SK-N-SH (cell line): ENCODE measurements at regions not wholly inside any gene's neighbourhood (a gene's known extent, or its start where the extent isn't known, plus 50 kb on each side); places are given as distances from the start of the nearest gene placed in this dataset.
A peak's percentile ranks its signal among the peaks of the same experiment; 100 is the strongest.

Source experiments
- CTCF ChIA-PET: fragments of 300-600, 350-600 bp; formaldehyde crosslinking; extraction: SDS; loops from one replicate; lab custom pipeline; 2021; lab: Yijun Ruan, JAX
- POLR2A ChIA-PET: fragments of 350-600 bp; sonication (Branson Sonifier 250); formaldehyde crosslinking; extraction: SDS; loops from one replicate; lab custom pipeline; 2020; ENCODE audit warnings: antibody characterized with exemption, inconsistent platforms; lab: Yijun Ruan, JAX
- DNase-seq: peaks from one replicate; pipeline ENCODE4 v3.0.0; 2012
- H2AFZ ChIP-seq: fragments of 200-600 bp; sonication (generic); 2 replicates; pipeline ENCODE4 v1.8.1; 2016; ENCODE audit warnings: antibody characterized with exemption, mild to moderate bottlenecking, low read depth
- H3F3A ChIP-seq: fragments of 200-600 bp; sonication (generic); replicated peaks from 2 replicates; pipeline ENCODE3; 2016; ENCODE audit warnings: antibody characterized with exemption, mild to moderate bottlenecking; ENCODE audit not compliant: insufficient read depth
- H3K27ac ChIP-seq, 2 experiments: fragments of 200-500 bp in 1 of 2; fragments of 200-600 bp in 1 of 2; sonication (Bioruptor generic) in 1 of 2; sonication (generic), shearing (Covaris generic) in 1 of 2; 2 replicates each; pipeline versions ENCODE4 v1.5.1 to v1.6.1; 2014 to 2016; ENCODE audit warnings: low read depth in 2 of 2, inconsistent platforms in 1 of 2, low read length in 1 of 2, mild to moderate bottlenecking in 1 of 2, mixed read lengths in 1 of 2
- H3K27me3 ChIP-seq: fragments of 200-600 bp; sonication (generic), shearing (Covaris generic); 2 replicates; pipeline ENCODE4 v1.6.1; 2016; ENCODE audit warnings: mixed run types; ENCODE audit not compliant: insufficient read depth
- H3K36me3 ChIP-seq, 2 experiments: fragments of 200-500 bp in 1 of 2; fragments of 200-600 bp in 1 of 2; sonication (Bioruptor generic) in 1 of 2; sonication (generic) in 1 of 2; replicated peaks in 1 of 2; 2 replicates each; pipeline versions ENCODE3 to v1.5.1; 2014 to 2016; ENCODE audit warnings: low read length in 1 of 2, mild to moderate bottlenecking in 1 of 2; ENCODE audit not compliant: insufficient read depth in 2 of 2, control insufficient read depth in 1 of 2
- H3K4me1 ChIP-seq, 2 experiments: fragments of 200-500 bp in 1 of 2; fragments of 200-600 bp in 1 of 2; sonication (Bioruptor generic) in 1 of 2; sonication (generic), shearing (Covaris generic) in 1 of 2; 2 replicates each; pipeline versions ENCODE4 v1.5.1 to v1.6.1; 2014 to 2016; ENCODE audit warnings: low read depth in 1 of 2, low read length in 1 of 2, mixed run types in 1 of 2; ENCODE audit not compliant: insufficient read depth in 2 of 2, control insufficient read depth in 1 of 2
- H3K4me2 ChIP-seq: fragments of 200-600 bp; sonication (generic), shearing (Covaris generic); 2 replicates; pipeline ENCODE4 v1.6.1; 2017; ENCODE audit warnings: mixed run types
- H3K4me3 ChIP-seq, 2 experiments: fragments of 200-500 bp in 1 of 2; fragments of 200-600 bp in 1 of 2; sonication (Bioruptor generic) in 1 of 2; sonication (generic), shearing (Covaris generic) in 1 of 2; 2 replicates each; pipeline versions ENCODE4 v1.5.1 to v1.8.1; 2014 to 2016; ENCODE audit warnings: low read depth in 2 of 2, inconsistent platforms in 1 of 2, low read length in 1 of 2, mild to moderate bottlenecking in 1 of 2, mixed read lengths in 1 of 2, moderate library complexity in 1 of 2
- H3K79me2 ChIP-seq: fragments of 200-600 bp; sonication (generic); 2 replicates; pipeline ENCODE4 v1.8.1; 2017; ENCODE audit warnings: mild to moderate bottlenecking; ENCODE audit not compliant: insufficient read depth
- H3K9ac ChIP-seq: fragments of 200-600 bp; sonication (generic); 2 replicates; pipeline ENCODE4 v1.6.1; 2017; ENCODE audit warnings: mixed run types
- H3K9me2 ChIP-seq: fragments of 200-600 bp; sonication (generic); 2 replicates; pipeline ENCODE4 v1.6.1; 2017; ENCODE audit warnings: mixed run types
- H3K9me3 ChIP-seq: fragments of 200-600 bp; sonication (generic); 2 replicates; pipeline ENCODE4 v1.6.1; 2017; ENCODE audit warnings: mixed run types, mild to moderate bottlenecking, moderate library complexity
- H4K20me1 ChIP-seq: fragments of 200-600 bp; sonication (generic); 2 replicates; pipeline ENCODE4 v1.6.1; 2017; ENCODE audit warnings: mild to moderate bottlenecking, mixed run types; ENCODE audit not compliant: insufficient read depth
- FOSL2 ChIP-seq: IDR thresholded peaks from 2 replicates; pipeline ENCODE4 v1.4.0; 2012; ENCODE audit warnings: low read depth, mild to moderate bottlenecking, moderate library complexity, borderline replicate concordance
- JUND ChIP-seq: IDR thresholded peaks from 2 replicates; pipeline ENCODE4 v1.4.0; 2012
- MEF2A ChIP-seq: IDR thresholded peaks from 2 replicates; pipeline ENCODE4 v1.4.0; 2012; ENCODE audit warnings: low read depth, borderline replicate concordance
- RAD21 ChIP-seq: IDR thresholded peaks from 2 replicates; pipeline ENCODE4 v1.6.1; 2012; ENCODE audit warnings: mild to moderate bottlenecking, low read length
- RCOR1 ChIP-seq: fragments of 150-350 bp; IDR thresholded peaks from 2 replicates; pipeline ENCODE4 v1.6.1; 2017; ENCODE audit warnings: antibody characterized with exemption, low read length
- RXRA ChIP-seq: IDR thresholded peaks from 2 replicates; pipeline ENCODE4 v1.4.0; 2012; ENCODE audit warnings: low read depth, mild to moderate bottlenecking, borderline replicate concordance
- YY1 ChIP-seq: IDR thresholded peaks from 2 replicates; pipeline ENCODE4 v1.4.0; 2012; ENCODE audit warnings: low read depth, mild to moderate bottlenecking
- WGBS: methylation state at CpG from one replicate; pipeline ENCODE4 v1.1.6; 2017; ENCODE audit warnings: low lambda C conversion rate; 5-methylcytosine and 5-hydroxymethylcytosine counted together
- TF ChIP-seq, protein P1 (sequence below): fragments of 200-600 bp; sonication (generic); IDR thresholded peaks from 2 replicates; pipeline ENCODE4 v1.6.1; 2017; ENCODE audit warnings: antibody characterized with exemption, mild to moderate bottlenecking, moderate library complexity
- TF ChIP-seq, protein P2 (sequence below): IDR thresholded peaks from 2 replicates; pipeline ENCODE4 v1.4.0; 2012; ENCODE audit warnings: low read depth, borderline replicate concordance

DNA sequence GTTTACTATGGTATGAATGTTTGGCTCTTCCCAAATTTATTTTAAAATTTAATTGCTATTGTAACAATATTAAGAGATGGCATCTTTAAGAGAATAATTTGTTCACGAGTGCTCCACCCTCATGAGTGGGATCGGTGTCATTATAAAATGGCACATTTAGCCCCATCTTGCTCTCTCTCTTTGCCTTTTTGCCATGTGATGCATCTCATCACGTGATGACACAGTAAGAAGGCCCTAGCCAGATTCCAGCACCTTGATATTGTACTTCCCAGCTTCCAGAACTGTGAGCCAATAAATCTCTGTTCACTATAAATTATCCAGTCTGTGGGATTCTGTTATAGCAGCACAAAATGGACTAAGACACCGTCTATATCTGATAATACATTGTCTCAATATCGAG lies 355.8 kb downstream of the AMY1C start (continued):
- TF ChIP-seq, protein P1, sequence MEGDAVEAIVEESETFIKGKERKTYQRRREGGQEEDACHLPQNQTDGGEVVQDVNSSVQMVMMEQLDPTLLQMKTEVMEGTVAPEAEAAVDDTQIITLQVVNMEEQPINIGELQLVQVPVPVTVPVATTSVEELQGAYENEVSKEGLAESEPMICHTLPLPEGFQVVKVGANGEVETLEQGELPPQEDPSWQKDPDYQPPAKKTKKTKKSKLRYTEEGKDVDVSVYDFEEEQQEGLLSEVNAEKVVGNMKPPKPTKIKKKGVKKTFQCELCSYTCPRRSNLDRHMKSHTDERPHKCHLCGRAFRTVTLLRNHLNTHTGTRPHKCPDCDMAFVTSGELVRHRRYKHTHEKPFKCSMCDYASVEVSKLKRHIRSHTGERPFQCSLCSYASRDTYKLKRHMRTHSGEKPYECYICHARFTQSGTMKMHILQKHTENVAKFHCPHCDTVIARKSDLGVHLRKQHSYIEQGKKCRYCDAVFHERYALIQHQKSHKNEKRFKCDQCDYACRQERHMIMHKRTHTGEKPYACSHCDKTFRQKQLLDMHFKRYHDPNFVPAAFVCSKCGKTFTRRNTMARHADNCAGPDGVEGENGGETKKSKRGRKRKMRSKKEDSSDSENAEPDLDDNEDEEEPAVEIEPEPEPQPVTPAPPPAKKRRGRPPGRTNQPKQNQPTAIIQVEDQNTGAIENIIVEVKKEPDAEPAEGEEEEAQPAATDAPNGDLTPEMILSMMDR = no peak
- TF ChIP-seq FOSL2 (no peak), JUND (no peak)

DNA sequence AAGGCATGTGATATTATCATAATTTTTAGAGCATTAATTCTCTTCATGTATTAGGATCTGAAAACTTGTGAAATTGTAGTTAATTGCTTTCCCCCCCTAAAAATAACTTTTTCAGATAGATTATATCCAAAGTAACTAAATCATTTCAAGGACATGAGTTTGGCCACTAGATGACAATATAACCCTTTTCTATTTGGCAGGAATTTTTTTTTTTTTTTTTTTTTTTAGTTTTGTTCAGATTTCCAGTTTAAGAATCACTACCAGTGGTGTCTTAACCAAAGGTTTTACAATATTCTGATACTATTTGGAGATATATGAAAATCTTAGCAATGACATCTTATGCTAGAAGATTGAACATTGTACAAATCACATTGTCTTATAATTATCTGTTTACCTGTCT lies 370.8 kb downstream of the AMY1C start:
- Histone ChIP-seq H3K9me2 (0 out of 2 replicates have a peak, but pooled peaks cover 2% of the 10 kb centered on the region), H3K27me3 (no peaks in the 10 kb centered on the region), H3K9ac (no peak overlapping the region), H4K20me1 (0 out of 2 replicates have a peak, but pooled peaks cover 3% of the 10 kb centered on the region), H3K4me3 (no peak overlapping the region), H3K36me3 (no peaks in the 10 kb centered on the region), H2AFZ (no peak overlapping the region), H3K27ac (no peak overlapping the region), H3K4me2 (no peak overlapping the region), H3K79me2 (no peaks in the 10 kb centered on the region), H3K9me3 (no peaks in the 10 kb centered on the region), H3K4me1 (no peaks in the 10 kb centered on the region), H3F3A (no peaks in the 10 kb centered on the region)
- ChIA-PET POLR2A (no interaction called here), CTCF (interaction anchor here (1.6 kb wide), 1 partner anchor 12 kb away, joined by 11 read pairs; no protein-coding TSS in a partner anchor)
- TF ChIP-seq RCOR1 (no peak), RAD21 (peak; percentile 50), YY1 (no peak)
- TF ChIP-seq, protein P2, sequence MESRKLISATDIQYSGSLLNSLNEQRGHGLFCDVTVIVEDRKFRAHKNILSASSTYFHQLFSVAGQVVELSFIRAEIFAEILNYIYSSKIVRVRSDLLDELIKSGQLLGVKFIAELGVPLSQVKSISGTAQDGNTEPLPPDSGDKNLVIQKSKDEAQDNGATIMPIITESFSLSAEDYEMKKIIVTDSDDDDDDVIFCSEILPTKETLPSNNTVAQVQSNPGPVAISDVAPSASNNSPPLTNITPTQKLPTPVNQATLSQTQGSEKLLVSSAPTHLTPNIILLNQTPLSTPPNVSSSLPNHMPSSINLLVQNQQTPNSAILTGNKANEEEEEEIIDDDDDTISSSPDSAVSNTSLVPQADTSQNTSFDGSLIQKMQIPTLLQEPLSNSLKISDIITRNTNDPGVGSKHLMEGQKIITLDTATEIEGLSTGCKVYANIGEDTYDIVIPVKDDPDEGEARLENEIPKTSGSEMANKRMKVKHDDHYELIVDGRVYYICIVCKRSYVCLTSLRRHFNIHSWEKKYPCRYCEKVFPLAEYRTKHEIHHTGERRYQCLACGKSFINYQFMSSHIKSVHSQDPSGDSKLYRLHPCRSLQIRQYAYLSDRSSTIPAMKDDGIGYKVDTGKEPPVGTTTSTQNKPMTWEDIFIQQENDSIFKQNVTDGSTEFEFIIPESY = no peak
- TF ChIP-seq, protein P1 = no peak
- no peak for DNase-seq

DNA sequence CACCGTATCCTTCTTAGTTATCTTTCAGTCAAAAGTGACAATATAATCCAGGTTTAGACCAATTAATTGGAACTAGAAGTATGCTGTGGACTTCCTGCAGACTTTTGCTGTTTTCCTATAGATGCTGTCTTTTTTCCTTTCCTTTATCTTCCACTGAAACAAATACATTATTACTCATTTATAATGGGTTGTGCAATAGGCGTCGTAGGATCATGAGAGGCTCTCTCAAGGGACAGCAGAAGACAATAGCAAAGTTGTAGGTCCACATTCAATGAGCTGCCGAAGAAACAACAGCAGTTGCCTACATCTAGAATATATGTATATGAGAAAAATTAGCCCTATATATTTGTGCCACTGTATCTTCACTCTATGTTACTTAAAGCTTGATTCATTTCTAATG lies 371.6 kb downstream of the AMY1C start:
- Histone ChIP-seq H3K27ac (no peak overlapping the region), H3K9me2 (0 out of 2 replicates have a peak, but pooled peaks cover 2% of the 10 kb centered on the region), H3K4me3 (no peak overlapping the region), H3F3A (no peaks in the 10 kb centered on the region), H3K79me2 (no peaks in the 10 kb centered on the region), H3K4me1 (peaks cover 0 to 2% of the 10 kb centered on the region in 2 experiments; a peak in 1 of 4 replicates), H3K9ac (no peak overlapping the region), H3K9me3 (no peaks in the 10 kb centered on the region), H3K4me2 (no peak overlapping the region), H3K27me3 (no peaks in the 10 kb centered on the region), H3K36me3 (no peaks in the 10 kb centered on the region), H4K20me1 (0 out of 2 replicates have a peak, but pooled peaks cover 3% of the 10 kb centered on the region), H2AFZ (no peak overlapping the region)
- POLR2A ChIA-PET = no interaction called here
- 58% methylated on average over 4 of the region's 4 CpGs for WGBS
- CTCF ChIA-PET = no interaction called here
- TF ChIP-seq MEF2A (no peak), RXRA (no peak)
- no peak for DNase-seq
